ENCODE measurements at regions not wholly inside any gene's neighbourhood (a gene's known extent, or its start where the extent isn't known, plus 50 kb on each side); places are given as distances from the start of the nearest gene placed in this dataset.

DNA sequence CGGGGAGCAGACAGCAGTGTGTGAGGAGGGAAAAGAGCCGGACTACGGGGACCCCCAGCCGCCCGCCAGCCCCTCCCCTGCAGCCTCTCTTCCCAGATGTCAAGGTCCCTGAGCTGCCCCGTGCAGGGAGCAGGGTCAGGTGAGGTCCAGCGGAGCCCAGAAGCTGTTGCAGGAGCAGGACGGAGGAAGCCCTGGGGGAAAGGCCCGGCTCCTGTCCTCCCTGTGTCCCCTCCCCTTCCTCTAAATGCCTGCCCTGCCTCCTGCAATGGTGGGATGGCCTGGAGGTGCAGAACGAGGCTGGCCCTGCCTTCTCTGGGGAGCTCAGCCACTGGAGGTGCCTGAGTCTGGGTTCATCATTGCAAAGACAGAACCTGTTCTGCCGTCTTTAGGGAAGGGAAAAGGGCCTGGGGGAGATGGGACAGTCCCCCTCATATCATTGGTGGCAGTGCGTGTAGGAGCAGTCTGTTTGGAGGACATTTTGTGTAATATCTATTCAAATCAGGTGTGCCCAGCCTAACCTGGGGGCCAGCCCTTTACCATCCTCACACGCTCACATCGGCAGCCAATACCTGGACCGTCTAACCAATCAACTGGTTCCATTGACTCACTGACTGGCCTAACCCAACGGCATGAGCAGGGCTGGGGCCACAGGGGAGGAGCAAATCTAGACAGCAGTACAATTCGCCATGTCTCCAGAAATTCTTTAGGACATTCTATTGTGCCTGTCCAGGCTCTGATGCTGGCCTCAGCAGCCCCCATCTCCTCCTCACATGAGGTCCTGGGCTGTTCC, 364.1 kb upstream of the SFSWAP start:
- TF ChIP-seq, protein P1, sequence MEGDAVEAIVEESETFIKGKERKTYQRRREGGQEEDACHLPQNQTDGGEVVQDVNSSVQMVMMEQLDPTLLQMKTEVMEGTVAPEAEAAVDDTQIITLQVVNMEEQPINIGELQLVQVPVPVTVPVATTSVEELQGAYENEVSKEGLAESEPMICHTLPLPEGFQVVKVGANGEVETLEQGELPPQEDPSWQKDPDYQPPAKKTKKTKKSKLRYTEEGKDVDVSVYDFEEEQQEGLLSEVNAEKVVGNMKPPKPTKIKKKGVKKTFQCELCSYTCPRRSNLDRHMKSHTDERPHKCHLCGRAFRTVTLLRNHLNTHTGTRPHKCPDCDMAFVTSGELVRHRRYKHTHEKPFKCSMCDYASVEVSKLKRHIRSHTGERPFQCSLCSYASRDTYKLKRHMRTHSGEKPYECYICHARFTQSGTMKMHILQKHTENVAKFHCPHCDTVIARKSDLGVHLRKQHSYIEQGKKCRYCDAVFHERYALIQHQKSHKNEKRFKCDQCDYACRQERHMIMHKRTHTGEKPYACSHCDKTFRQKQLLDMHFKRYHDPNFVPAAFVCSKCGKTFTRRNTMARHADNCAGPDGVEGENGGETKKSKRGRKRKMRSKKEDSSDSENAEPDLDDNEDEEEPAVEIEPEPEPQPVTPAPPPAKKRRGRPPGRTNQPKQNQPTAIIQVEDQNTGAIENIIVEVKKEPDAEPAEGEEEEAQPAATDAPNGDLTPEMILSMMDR (IDR thresholded peaks at IDR 0.05; ENCODE audit: insufficient read depth, low read length) = no peak
- TF ChIP-seq, protein P2, sequence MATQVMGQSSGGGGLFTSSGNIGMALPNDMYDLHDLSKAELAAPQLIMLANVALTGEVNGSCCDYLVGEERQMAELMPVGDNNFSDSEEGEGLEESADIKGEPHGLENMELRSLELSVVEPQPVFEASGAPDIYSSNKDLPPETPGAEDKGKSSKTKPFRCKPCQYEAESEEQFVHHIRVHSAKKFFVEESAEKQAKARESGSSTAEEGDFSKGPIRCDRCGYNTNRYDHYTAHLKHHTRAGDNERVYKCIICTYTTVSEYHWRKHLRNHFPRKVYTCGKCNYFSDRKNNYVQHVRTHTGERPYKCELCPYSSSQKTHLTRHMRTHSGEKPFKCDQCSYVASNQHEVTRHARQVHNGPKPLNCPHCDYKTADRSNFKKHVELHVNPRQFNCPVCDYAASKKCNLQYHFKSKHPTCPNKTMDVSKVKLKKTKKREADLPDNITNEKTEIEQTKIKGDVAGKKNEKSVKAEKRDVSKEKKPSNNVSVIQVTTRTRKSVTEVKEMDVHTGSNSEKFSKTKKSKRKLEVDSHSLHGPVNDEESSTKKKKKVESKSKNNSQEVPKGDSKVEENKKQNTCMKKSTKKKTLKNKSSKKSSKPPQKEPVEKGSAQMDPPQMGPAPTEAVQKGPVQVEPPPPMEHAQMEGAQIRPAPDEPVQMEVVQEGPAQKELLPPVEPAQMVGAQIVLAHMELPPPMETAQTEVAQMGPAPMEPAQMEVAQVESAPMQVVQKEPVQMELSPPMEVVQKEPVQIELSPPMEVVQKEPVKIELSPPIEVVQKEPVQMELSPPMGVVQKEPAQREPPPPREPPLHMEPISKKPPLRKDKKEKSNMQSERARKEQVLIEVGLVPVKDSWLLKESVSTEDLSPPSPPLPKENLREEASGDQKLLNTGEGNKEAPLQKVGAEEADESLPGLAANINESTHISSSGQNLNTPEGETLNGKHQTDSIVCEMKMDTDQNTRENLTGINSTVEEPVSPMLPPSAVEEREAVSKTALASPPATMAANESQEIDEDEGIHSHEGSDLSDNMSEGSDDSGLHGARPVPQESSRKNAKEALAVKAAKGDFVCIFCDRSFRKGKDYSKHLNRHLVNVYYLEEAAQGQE (IDR thresholded peaks at IDR 0.05; ENCODE audit: insufficient replicate concordance, low read depth) = no peak
- TF ChIP-seq POLR2AphosphoS5 (IDR thresholded peaks at IDR 0.05; ENCODE audit: low read depth) = no peak
